AG04449 (cell line): ENCODE measurements at regions not wholly inside any gene's neighbourhood (a gene's known extent, or its start where the extent isn't known, plus 50 kb on each side); places are given as distances from the start of the nearest gene placed in this dataset.

Experiments used
- CTCF ChIA-PET: fragments of 350-600 bp; formaldehyde crosslinking; extraction: SDS; loops from one replicate; lab custom pipeline; 2021; ENCODE audit warnings: antibody characterized with exemption; lab: Yijun Ruan, JAX
- POLR2A ChIA-PET: fragments of 400-600, 350-600 bp; formaldehyde crosslinking; extraction: SDS; loops from one replicate; lab custom pipeline; 2020; ENCODE audit warnings: antibody characterized with exemption, inconsistent platforms; lab: Yijun Ruan, JAX
- DNase-seq: peaks from one replicate; pipeline ENCODE4 v3.0.0-alpha.2; 2010; ENCODE audit warnings: low read depth, low spot score
- H3K4me3 ChIP-seq: 2 replicates; pipeline ENCODE4 v1.5.1; 2011; ENCODE audit warnings: low read depth, mild to moderate bottlenecking, control low read depth, low read length
- TF ChIP-seq, protein P1 (sequence below): IDR thresholded peaks from one replicate; pipeline ENCODE4 v1.5.1; 2011; ENCODE audit warnings: mild to moderate bottlenecking, moderate library complexity, low read length, control low read depth, inconsistent platforms; ENCODE audit not compliant: insufficient read depth; ENCODE audit errors: missing control alignments

DNA sequence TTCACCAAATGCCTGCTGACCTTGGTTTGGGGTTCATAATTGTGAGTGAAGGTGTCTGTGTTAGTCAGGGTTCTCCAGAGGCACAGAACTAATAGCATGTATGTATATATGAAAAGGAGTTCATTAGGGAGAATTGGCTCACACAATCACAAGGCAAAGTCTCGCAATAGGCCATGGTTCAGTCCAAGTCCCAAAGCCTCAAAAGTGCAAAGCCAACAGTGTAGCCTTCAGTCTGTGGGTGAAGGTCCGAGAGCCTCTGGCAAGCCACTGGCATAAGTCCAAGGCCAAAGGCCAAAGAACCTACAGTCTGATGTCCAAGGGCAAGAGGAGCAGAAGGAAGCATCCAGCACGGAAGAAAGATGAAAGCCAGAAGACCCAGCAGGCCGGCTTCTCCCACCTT lies 257.6 kb upstream of the SHH start:
- ChIA-PET POLR2A (no interaction called here), CTCF (no interaction called here)
- DNase-seq: no peak
- TF ChIP-seq, protein P1, sequence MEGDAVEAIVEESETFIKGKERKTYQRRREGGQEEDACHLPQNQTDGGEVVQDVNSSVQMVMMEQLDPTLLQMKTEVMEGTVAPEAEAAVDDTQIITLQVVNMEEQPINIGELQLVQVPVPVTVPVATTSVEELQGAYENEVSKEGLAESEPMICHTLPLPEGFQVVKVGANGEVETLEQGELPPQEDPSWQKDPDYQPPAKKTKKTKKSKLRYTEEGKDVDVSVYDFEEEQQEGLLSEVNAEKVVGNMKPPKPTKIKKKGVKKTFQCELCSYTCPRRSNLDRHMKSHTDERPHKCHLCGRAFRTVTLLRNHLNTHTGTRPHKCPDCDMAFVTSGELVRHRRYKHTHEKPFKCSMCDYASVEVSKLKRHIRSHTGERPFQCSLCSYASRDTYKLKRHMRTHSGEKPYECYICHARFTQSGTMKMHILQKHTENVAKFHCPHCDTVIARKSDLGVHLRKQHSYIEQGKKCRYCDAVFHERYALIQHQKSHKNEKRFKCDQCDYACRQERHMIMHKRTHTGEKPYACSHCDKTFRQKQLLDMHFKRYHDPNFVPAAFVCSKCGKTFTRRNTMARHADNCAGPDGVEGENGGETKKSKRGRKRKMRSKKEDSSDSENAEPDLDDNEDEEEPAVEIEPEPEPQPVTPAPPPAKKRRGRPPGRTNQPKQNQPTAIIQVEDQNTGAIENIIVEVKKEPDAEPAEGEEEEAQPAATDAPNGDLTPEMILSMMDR: no peak
- H3K4me3 ChIP-seq: no peak overlapping the region

DNA sequence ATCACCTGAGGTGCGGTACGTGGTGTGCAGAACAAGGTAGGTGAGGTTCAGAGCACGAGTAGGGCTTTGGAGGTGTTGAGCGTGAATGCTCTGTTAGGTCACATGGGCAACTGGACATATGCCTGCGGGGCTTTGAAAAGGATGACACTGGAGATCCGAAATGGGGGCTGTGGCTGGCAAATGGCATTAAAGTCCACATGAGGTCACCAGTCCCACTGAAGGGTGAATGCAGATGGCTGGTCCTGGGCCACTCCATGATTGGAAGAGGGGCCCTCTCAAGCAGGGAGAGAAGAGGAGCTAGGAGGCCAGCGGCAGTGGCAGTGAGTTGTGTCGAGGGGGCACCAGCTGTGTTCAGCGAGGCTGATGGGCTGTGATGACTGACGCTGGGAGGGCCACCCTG lies 254.9 kb upstream of the SHH start:
- TF ChIP-seq, protein P1: no peak
- ChIA-PET CTCF (no interaction called here), POLR2A (no interaction called here)
- DNase-seq: no peak
- no peak overlapping the region for H3K4me3 ChIP-seq

DNA sequence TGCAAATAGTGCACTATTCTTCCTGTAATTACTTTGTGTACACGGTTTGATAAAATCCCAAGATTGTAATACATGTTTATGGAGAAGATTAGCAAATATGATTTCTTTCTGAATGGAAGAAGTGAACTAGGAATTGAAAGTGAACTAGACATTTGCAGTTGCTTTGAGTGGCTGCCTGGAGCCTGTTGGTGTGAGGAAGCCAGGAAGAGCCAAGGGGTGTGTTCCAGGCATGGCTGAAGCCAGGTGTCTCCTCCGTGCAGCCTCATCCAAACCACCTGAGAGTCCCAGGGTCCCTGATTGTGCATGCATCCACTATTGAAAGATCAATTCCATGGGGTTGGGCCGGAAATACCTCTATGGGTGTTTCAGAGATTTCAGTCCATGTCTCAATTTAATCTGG lies 253.1 kb upstream of the SHH start:
- TF ChIP-seq, protein P1: no peak
- H3K4me3 ChIP-seq: no peak overlapping the region
- ChIA-PET POLR2A (no interaction called here), CTCF (no interaction called here)
- no peak for DNase-seq

DNA sequence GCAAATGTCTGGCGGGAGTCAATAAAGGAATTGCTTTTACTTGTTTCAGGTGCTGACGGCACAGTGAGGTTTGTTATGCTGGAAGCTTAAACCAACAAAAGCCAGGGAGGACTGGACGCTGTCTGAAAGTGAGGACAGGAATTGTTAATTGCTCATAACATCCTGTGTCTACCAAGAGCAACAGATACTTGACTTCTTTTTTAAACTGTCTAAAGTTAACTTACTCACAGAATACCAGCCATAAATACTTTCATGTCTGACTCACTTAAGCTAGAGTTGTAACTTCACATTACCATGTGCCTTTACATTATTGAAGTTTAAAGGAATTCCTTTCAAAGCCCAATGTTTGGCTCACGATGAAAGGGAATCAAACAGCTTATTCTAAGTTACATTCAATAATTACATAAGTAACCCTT lies 252.7 kb upstream of the SHH start:
- DNase-seq: no peak
- CTCF ChIA-PET: no interaction called here
- H3K4me3 ChIP-seq: no peak overlapping the region
- POLR2A ChIA-PET: no interaction called here
- TF ChIP-seq, protein P1: no peak

DNA sequence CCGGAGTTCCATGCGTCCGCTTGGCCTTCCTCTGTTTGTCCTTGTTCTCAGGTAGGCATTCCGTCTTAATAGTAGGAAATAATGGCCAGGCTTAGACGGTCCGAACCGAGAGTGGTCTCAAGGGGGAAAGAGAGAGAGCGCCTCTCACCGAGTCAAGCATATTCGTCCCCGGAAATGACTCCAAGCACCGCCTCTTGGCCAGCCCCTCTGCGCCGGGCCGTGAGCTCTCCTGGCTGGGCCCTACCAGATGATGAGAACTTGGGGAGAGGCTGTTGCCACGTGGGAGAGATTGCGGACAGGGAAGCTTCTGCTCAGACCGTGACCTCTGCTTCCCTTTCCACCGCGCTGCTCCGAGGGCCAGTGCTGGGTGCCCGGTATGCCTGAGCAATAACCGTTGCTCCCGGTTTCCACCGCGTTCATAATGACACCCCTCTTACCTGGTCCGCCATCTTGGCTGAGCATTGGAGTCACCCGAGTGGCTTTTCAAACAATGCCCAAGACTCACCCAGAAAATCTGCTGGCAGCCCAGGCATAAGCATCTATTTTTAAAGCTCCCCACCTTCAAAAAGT lies 251.1 kb upstream of the SHH start:
- POLR2A ChIA-PET: no interaction called here
- DNase-seq: no peak
- H3K4me3 ChIP-seq: no peak overlapping the region
- CTCF ChIA-PET: no interaction called here
- TF ChIP-seq, protein P1: no peak

DNA sequence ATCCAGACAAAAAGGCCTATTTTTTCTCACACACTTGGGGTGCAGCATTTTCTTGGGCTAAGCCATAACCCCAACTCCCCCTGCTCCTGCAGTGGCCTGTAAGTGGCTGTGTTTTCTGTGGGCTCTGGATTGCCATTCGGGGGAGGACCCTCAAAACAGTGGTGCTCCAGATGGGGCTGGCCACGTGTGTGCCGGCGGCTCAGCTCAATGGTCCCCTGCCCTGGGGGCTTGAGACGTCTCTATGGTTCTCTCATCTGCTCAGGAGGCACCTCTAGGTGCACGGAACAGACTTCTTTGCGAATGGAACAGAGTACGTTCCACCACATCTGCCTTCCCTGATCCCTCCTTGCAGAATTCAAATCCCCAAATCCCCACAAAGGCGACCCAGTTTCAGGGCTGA lies 250.0 kb upstream of the SHH start:
- CTCF ChIA-PET: no interaction called here
- H3K4me3 ChIP-seq: no peak overlapping the region
- POLR2A ChIA-PET: no interaction called here
- TF ChIP-seq, protein P1: no peak
- DNase-seq: no peak
